ENCODE measurements at regions not wholly inside any gene's neighbourhood (a gene's known extent, or its start where the extent isn't known, plus 50 kb on each side); places are given as distances from the start of the nearest gene placed in this dataset.

DNA sequence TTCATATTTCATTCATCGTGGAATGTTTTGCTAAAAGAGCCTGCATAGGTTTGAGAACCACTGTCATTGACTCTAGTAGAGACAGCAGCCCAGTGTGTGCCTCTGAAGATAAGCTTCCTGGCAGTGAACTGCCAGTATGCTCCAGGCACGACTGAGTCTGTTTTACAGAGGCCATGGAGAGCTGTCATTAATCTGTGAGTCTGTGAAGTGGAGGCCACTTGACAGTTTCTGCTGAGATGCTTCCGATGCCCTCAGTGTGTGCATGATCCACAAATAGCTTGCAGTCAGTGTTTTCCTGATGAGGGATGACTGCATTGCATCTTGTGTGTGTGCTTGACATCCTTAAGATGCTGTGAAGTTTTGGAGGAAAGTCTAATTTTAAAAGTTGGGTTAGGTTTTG, 162.2 kb downstream of the PFKFB3 start:
- H3K79me2 ChIP-seq (ENCODE audit: control insufficient read depth in 1 of 2, insufficient read depth in 2 of 2, low read length in 2 of 2) = no peaks in the 10 kb centered on the region
- peaks cover 0 to 8% of the 10 kb centered on the region in 2 experiments; a peak in 1 of 4 replicates for H3K9me3 ChIP-seq (ENCODE audit: insufficient read depth in 2 of 2, low read depth in 1 of 2, low read length in 1 of 2)
- H3K18ac ChIP-seq (ENCODE audit: extremely low read depth, low read length) = peak overlapping the region; percentile 33; the same call in 1 of the 2 replicates
- no peak overlapping the region for H3K56ac ChIP-seq (replicated peaks; ENCODE audit: insufficient read length, low read depth, low read length)
- peak overlapping the region; percentile 88 for H2BK120ac ChIP-seq (replicated peaks; ENCODE audit: low read depth, low read length)
- H3K23ac ChIP-seq (ENCODE audit: insufficient read length) = no peak overlapping the region
- no peaks in the 10 kb centered on the region for H3K27me3 ChIP-seq (replicated peaks in 1 of 4; ENCODE audit: control insufficient read depth in 3 of 4, extremely low read depth in 1 of 4, insufficient read depth in 3 of 4, low read length in 3 of 4)
- peaks cover 0 to 14% (median 10%) of the 10 kb centered on the region in 4 experiments; a peak in 5 of 7 replicates for H3K4me1 ChIP-seq (replicated peaks in 1 of 4; ENCODE audit: control insufficient read depth in 3 of 4, insufficient read depth in 4 of 4, low read length in 3 of 4)
- H2BK15ac ChIP-seq (ENCODE audit: low read length) = no peak overlapping the region
- no peak overlapping the region for H3K27ac ChIP-seq (ENCODE audit: low read depth, low read length)
- H3K4ac ChIP-seq (replicated peaks; ENCODE audit: insufficient read length, low read depth, low read length) = no peak overlapping the region
- no peaks in the 10 kb centered on the region for H3K23me2 ChIP-seq (ENCODE audit: low read depth, low read length)
- TF ChIP-seq MAFK (IDR thresholded peaks at IDR 0.05; ENCODE audit: low read depth, low read length) (no peak), BRCA1 (IDR thresholded peaks at IDR 0.05; ENCODE audit: low read depth, low read length) (no peak), CREB1 (IDR thresholded peaks at IDR 0.05) (no peak)
- 94% methylated on average over 3 of the region's 3 CpGs; no CpG with 5 or more reads in 1 of the 2 experiments for WGBS, 2 experiments (ENCODE audit: extremely low coverage in 1 of 2, insufficient coverage in 1 of 2, insufficient read length in 1 of 2, insufficient replicate concordance in 2 of 2, low coverage in 1 of 2, low lambda C conversion rate in 2 of 2, missing lambda C conversion rate in 1 of 2)
- POLR2A ChIA-PET (ENCODE audit: partially characterized antibody) = interaction anchor here (1.2 to 4.7 kb wide), 4 partner anchors 13 to 162 kb away, joined by 3 to 15 read pairs (median 4); partner anchors contain the start of gene PFKFB3
- peak overlapping the region; percentile 55; the same call in 1 of the 2 replicates for H2BK5ac ChIP-seq (ENCODE audit: low read depth, low read length)
- H3K4me2 ChIP-seq (ENCODE audit: insufficient read depth in 1 of 2, low read depth in 2 of 2, low read length in 2 of 2) = peak overlapping the region in 1 of 2 experiments; percentile 66; a peak in 1 of 4 replicates
- no peak overlapping the region for H4K5ac ChIP-seq (ENCODE audit: insufficient read length, low read depth, low read length)
- peak; percentile 71 for FAIRE-seq
- no peak overlapping the region for H2AFZ ChIP-seq (ENCODE audit: low read length)
- H2BK12ac ChIP-seq (ENCODE audit: low read depth, low read length) = peak overlapping the region; percentile 45; the same call in 1 of the 2 replicates
- H4K8ac ChIP-seq (ENCODE audit: extremely low read depth, insufficient read depth, low read length) = no peak overlapping the region
- peak overlapping the region; percentile 5; the same call in 1 of the 2 replicates for H2BK20ac ChIP-seq (ENCODE audit: low read length)
- no peak for DNase-seq (ENCODE audit: low read depth in 1 of 2, low spot score in 2 of 2)
- peak overlapping the region; percentile 11 for H4K91ac ChIP-seq (replicated peaks; ENCODE audit: insufficient read length, low read length)
- no peaks in the 10 kb centered on the region for H4K20me1 ChIP-seq (replicated peaks in 1 of 2; ENCODE audit: control insufficient read depth in 1 of 2, insufficient read depth in 2 of 2, low read length in 2 of 2)
- no peak overlapping the region for H3K9ac ChIP-seq (replicated peaks in 1 of 4; ENCODE audit: extremely low read depth in 1 of 4, low read depth in 3 of 4, low read length in 3 of 4)
- CTCF ChIA-PET (ENCODE audit: partially characterized antibody) = interaction anchor here (0.5 to 3.5 kb wide), 7 partner anchors 11 to 122 kb away, joined by 3 to 10 read pairs (median 4); no protein-coding TSS in a partner anchor
- no peaks in the 10 kb centered on the region for H3K36me3 ChIP-seq (ENCODE audit: control insufficient read depth in 2 of 4, insufficient read depth in 4 of 4, low read length in 3 of 4)
- no peaks in the 10 kb centered on the region for H3K79me1 ChIP-seq (ENCODE audit: low read depth, low read length)
- H3K14ac ChIP-seq (ENCODE audit: insufficient read length) = no peak overlapping the region
- no peak overlapping the region for H3K4me3 ChIP-seq (ENCODE audit: extremely low read depth in 1 of 4, insufficient read depth in 2 of 4, low read depth in 3 of 4, low read length in 4 of 4)
- peak overlapping the region; percentile 20 for H2AK5ac ChIP-seq (ENCODE audit: low read depth, low read length)

Data from H1 (cell line).